T1000 (cell line): ENCODE measurements at regions not wholly inside any gene's neighbourhood (a gene's known extent, or its start where the extent isn't known, plus 50 kb on each side); places are given as distances from the start of the nearest gene placed in this dataset.
"Not testable (repeated sequence)": the region's sequence is repeated elsewhere in the genome, so short reads cannot be mapped to it uniquely, and the experiment has no call there.

Experiments
- DNase-seq: peaks from one replicate; lab custom pipeline; 2025; ENCODE audit warnings: mixed read lengths; lab: John Stamatoyannopoulos, UW

DNA sequence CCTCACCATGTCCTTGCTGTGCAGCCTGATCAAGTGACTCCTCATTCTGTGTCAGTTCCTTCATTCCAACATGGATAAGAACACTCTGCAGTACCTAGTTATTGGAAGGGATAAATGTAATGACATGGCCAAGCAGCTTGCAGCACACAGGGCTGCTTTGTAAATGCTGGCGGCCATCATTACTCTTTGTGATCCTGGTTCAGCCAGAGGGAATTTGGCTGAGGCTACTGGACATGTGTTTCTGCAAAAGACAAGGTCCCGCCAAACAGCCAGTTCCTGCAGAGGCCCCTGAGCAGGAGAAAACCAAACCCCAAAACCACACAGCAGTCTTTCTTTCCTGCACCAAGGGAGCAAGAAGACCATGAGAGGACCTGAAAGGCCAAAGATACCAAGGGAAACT lies 495.8 kb downstream of the AJAP1 start:
- DNase-seq: no peak

DNA sequence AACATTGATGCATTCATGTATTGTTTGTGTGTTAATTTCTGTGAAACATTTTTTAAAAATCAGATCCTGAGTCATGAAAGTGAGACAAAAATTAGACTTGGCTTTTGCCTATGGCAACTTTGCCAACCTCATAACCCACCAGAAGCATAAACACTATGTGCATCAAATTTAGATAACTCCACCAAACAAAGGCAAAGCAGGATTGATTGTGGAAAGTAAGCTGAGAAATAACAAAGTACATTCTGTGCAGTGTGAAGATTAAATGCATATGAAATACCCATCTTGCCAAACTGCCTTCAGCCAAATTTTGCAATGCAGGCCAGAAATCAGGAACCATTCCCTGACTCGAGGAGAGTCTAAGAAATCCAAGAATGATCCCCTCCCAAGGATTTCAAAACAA lies 493.4 kb downstream of the AJAP1 start:
- no peak for DNase-seq

DNA sequence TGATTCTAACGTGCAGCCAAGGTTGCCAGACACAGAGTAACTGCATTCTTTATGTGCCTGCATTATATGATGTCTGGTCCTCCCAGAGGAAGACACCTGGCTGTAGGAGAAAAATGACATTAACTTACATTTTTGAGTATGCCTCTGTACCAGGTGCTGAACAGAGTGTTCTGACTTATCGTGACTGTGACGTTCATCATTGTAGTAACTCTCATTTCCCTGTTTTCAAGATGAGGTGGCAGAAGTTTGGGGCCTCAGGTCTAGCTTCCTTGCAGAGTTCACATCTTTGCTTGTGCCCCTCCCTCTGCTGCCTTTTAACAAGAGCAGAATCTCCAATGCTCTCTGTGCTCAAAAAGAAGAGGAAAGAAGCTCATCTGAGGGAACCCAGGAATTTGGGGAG lies 488.0 kb downstream of the AJAP1 start:
- no peak for DNase-seq

DNA sequence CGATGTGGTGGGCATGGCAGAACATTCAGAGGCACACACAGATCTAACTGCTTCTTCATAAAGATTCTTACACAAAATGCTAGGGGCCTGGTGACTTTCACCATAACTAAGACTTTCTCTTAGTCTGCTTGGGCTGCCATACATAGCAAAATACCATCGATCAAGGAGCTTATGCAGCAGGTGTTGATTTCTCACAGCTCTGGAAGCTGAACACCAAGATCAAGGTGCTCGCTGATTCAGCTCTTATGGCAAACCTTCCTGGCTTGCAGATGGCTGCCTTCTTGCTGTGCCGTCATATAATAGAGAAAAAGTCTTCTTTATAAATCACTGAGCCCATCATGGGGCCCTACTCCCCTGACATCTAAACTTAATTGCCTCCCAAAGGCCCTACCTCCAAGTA lies 487.3 kb downstream of the AJAP1 start:
- no peak for DNase-seq

DNA sequence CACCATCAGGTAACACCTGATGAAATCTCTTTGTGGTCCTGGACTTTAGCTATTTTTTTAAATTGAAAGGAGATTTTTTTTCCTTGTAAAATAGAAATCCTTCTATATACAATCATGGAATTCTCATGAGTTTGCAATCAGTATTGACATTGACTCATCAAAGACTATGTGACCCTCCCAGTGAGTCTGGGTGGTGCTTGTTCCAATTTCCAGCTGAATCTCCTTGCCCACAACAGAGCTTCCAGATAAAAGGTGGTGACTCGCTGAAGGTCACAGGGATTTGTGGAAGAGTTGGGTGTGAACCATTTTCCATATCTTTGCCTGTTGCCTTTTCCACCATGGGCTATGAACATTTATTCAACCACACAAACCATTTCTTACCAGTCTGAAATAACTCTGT lies 486.6 kb downstream of the AJAP1 start:
- DNase-seq: no peak

DNA sequence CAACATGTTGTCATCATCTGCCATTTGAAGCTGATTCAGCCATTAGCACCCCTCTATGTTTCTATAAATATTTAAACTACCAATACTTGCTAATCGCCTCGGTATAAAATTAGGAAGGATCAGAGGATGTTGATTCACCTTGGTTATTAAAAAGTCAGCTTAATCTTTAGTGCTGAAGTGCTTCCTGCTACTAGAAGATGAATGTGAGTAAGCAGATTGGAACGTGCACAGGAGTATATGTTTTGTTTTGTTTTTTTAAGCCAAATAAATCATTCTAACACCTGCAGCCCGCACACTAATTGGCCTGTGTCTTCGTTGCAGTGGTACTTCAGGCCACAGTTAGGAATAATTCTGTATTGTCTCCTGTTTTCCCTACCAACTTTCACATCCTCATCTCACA lies 485.7 kb downstream of the AJAP1 start:
- no peak for DNase-seq

DNA sequence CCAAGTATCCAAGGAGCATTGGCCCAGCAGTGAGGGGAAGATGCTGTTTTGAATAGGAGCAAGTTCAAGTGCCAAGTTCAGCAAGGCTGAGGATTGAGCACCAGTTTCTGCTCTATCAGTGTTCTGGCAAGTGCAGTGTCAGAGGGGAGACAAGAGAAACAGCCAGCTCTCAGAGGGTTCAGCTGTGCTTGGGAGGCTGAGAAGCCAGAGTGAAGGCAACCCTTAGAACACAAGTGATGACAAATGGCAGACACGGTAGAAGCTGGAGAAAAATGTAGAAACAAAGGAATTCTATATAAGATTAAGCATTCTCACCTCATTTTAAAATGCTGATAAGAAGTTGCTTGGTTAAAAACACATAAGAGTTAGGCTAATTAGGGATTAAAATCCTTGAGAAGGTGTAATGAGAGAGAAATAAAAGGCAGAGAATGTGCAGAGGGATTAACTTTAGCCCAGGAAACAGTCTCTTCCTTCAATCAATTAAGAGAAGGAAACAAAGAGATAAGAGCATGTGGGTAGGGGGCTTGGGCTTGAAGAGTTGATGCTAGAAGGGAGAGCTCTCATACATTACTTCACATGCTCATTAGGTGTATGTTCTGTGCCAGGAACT lies 475.4 kb downstream of the AJAP1 start:
- DNase-seq: no peak

DNA sequence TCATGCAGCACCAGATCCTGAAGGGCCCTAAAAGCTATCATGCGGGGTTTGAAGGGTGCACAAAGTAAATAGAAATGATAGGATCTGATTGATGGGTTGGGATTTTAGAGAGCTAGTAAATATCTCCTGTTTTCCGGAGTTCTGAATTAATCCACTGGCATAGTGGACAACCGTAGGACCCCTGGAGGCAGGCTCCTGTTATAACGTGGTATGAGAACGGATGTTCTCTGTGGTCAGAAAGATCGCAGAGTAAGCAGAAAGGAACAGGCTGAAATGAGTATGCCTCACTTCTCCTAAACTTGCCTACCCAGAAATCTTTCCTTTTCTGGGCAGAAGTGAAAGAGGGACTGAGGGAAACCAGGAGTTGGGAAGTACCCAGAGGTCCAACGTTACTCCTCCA lies 470.8 kb downstream of the AJAP1 start:
- no peak for DNase-seq

DNA sequence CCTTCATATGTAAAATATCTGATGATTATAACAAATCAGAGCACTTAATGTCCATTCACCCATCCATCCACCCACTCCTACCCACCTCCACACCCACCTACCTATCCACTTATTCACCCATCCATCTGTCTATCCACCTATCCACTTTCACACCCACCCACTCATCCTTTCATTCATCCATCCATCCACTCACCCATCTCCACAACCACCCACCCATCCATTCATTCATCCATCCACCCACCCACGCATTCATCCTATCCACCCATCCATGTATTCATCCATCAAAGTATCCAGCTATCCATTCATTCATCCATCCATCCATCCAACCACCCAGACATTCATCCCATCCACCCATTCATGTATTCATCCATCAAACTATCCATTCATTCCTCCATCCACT lies 466.1 kb downstream of the AJAP1 start:
- DNase-seq: no peak

DNA sequence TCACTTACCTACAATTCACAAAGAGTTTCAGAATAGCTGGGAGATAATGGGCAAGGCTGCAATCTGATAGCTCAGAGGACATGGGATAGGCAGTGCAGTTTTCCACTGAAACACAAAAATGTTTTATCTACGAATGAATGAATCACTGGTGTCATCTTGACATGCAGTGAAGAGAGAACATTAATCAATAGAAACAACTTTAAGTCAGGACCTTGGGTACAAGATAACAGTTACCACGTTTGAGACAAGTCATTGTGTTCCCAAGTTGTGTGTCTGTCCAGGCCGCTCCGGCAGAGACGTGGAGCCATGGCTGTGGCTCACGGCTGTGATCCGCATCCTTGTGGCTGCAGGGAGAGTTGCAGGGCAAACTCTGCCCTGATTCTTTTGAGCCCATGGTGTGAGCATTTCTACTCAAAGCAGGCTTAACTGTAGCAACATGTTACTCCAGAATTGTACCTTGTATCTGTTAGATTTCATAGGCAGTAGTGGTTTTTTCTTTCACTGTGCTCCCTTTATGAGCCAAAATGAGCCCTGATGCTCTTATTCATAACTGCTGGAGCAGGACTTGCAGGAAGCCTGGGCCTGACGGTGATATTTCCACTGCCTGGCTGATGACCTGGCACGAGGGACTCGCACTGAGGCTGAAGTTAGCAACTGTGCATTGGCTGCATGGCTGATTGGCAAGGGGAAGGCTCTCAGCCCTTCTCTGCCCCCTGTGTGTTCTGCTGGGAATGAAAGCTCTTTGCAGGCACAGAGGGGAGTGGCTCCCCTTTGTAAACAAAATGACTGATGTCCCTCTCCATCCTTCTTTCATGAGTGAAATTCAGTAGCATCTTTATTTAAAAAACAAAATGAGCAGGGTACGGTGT lies 465.2 kb downstream of the AJAP1 start:
- DNase-seq: no peak

DNA sequence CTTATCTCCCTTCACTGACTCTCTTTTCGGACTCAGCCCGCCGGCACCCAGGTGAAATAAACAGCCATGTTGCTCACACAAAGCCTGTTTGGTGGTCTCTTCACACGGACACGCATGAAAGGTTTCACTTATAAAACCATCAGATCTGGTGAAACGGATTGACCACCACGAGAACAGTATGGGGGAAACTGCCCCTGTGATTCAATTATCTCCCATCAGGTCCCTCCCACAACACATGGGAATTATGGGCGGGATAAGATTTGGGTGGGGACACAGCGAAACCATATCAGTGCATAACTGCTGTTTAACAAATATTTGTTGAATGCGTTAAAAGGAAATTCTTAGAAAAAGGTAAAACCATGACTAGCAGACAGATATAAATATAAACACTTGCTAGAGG lies 464.4 kb downstream of the AJAP1 start:
- not testable (repeated sequence) for DNase-seq

DNA sequence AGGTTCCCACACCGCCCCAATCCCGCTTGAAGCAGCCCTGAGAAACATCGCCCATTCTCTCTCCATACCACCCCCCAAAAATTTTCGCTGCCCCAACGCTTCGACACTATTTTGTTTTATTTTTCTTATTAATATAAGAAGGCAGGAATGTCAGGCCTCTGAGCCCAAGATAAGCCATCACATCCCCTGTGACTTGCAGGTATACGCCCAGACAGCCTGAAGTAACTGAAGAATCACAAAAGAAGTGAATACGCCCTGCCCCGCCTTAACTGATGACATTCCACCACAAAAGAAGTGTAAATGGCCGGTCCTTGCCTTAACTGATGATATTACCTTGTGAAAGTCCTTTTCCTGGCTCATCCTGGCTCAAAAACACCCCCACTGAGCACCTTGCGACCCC lies 463.9 kb downstream of the AJAP1 start:
- not testable (repeated sequence) for DNase-seq

DNA sequence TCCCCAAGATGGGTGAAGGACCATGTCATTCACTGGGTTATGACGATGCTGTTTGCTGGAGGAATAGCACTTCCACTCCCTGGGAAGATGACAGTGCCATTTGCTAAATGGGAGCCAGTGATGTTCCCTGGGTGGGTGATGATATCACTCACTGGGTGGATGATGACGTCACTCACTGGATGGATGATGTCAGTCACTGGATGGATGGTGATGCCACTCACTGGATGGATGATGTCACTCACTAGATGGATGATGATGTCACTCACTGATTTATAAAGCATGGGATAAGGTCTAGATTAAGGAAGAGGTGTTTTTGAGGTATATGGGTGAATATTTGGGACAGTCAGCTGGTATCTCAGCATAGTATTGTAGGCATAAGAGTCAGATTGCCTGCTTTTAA lies 457.2 kb downstream of the AJAP1 start:
- DNase-seq: no peak

DNA sequence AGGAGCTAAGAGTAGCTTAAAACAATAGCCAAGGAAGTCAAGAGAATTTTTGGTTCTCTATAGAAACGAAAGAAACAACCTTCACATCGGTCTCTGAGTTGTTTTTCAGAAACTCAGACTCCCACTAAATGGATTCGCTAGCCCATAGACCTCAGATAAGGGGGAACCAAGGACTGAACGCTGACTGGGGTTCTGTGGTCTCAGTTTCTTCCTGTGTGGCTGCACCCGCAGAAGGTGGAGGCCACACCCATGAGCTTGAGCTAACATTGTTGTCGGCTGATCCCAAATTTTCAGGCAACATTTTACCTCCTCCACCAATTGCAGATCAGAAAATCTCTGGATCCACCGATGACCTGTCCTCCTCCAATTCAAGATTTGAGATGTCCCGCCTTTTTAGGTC lies 456.1 kb downstream of the AJAP1 start:
- no peak for DNase-seq

DNA sequence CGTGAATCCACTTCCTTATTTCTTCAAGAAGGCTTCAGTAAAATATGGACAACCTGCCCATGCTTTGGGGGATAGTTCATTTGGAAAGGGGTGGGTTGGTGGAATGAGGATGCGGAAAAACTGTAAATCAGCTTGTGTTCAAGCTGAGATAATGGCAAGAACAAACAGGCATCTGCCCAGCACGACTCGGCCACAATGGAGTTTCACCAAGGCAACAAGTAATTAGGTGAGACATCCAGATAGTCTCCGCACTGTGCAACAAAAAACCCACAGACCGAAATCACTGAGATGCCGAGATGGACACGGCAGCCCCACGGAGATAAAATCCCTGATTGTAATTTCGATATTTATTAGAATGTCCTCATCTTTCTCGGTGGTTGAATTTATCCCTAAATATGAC lies 455.2 kb downstream of the AJAP1 start:
- no peak for DNase-seq

DNA sequence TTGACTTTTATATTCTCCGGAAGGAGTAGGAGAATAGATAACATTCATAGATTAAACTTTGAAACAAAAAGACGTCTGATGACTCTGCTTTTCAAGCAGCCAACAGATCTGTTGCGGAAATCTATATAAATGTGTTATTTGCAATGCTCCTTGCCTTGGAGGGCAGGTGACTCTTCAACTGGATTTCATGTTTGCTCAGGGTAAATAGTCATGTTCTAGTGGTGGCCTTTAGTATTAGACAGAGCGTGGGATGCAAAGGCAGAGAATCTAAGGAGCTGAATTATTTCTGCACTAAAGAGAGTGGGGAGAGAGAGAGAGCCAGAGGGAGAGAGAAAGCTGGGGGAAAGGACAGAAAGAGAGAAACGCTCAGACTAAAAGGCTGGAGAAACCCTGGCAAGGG lies 454.3 kb downstream of the AJAP1 start:
- DNase-seq: no peak

DNA sequence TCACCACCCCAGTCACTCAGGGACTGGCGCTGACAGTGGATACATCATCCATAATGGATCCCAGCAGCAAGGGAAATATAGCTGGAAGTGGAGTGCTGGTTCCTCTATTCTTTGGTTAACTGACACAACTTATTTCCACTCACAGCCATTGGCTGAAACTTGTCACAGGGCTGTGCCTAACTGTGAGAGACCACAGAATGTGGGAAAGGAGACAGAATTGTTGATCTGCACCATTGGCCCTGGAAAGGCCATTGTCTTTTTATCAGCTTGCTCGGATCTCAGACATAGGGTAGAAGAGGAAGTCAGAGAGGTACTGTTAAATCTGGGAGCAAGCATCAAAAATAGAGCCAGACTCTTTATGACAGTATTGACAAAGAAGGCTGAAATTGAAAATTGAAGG lies 451.3 kb downstream of the AJAP1 start:
- no peak for DNase-seq

DNA sequence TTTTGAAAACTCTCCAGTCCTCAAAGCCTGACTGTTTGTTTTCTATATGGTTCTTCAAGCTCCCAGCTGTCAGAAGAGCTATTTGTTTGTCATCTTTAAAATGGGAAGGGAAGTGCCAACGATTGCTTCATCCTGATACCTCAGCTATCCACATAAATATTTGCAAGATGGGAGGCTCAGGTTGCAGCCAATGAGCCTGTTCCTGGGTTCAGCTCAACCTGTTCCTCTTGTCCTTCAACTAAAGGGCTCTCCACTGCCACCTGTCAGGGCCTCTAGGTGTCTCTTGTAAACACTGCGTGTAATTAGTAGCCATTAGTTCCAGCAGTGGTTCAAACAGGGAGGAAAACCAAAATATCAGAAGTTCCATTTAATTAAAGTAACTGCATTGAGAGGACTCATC lies 445.1 kb downstream of the AJAP1 start:
- DNase-seq: no peak

DNA sequence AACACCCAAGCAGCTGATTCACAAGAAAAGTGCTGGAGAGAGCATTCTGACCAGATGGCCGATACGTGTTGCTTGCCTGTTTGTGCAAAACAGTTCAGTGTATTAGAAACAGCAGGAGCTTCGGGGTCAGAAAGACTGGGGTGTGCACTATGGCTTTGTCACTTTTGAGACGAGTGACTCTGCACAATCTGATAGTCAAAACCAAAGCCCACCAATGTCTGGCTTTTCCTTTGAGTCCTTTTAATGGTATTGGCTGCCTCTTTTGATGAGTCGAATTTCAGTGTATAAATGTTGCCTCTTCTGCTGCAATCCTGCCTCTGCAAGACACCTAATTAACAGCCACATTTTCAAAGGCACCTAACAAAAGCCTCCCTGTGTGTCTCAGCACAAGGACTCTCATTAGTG lies 444.6 kb downstream of the AJAP1 start:
- DNase-seq: no peak

DNA sequence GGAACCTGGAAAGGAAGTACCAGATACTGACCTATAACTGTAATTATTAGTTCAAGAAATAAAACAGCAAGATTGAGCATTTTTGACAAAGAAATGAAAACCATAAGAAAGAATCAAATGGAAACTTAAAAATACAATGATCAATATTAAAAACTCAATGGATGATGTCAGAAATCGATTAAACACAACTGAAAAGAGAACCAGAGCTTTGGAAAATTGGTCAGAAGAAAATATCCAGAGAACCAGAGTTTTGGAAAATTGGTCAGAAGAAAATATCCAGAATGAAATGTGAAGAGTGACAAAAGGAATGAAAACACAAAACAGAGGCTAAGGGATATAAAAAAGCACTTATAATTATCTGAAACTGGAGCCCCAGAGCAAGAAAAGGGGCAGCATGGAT lies 438.6 kb downstream of the AJAP1 start:
- no peak for DNase-seq

DNA sequence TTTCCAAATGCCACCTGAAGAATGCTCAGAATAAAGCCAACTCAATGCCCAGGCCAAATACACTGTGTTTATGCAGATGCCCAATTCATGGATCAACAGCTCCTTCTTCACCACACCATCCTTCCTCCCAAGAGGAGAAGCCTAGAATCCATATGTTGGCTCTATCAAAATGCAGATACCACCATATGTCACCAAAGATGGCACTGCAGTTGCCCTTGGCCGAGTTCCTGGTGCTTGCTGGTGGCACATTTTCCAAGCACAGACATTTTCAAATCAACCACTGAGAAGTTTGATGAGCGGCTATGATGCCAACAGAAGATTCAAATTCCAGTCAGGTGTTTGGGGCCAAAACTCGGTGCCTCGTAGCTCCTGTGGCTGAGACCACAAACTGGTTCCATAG lies 430.3 kb downstream of the AJAP1 start:
- no peak for DNase-seq

DNA sequence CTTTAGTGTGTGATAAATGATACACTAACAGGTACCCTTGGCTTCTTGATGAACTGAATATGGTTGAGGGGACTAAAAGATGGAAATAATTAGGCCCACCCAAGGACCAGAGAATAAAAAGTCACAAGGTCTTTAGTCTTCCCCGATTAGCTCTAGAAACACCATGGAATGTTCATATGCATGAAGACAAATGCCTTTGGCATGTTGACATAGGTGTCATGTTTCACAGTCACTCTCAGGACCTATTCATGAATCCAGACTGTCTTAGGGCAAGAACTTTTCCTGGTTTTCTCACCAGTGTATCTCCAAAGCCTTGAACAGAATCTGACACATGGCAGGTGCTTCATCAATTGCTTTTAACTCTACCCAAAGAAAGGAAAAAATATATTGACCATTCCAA lies 412.8 kb downstream of the AJAP1 start:
- DNase-seq: no peak

DNA sequence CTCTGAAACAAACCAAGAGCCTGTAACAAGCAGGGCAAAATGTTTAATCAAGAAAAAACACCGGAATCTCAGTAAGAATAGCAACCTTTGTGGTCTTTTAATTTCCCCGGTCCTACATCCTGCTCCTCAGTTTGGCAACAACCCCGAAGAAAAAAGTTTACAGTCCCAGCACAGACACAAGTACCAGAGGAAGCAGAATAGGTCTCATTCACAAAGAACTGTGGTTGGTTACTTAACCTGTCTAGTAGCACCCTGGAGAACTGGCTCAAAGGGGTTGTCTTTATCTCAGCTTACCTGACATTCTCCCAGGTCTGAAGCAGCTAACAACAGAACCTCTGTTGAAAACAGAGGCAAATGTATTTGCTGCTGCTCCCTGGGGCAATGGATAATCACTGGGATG lies 399.3 kb downstream of the AJAP1 start:
- DNase-seq: no peak

DNA sequence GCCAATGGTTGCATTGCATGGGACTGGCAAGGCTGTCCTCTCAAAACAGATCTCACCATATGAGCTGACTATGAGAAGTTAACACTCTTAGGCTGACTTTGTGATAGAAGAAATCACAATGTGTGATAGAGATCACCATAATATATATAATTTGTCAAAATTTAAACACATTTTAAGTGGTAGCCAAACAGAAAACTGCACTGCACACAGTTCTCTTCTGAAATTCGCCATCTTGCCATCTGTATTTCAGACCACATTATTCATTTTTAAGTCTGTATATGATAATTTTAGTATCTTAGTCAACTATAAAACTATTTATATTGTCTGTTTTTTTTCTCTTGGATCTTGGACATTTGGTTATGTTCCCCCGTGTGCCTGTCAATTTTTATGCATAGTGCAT lies 374.7 kb downstream of the AJAP1 start:
- no peak for DNase-seq
